GM19452 (cell line): ENCODE measurements at regions not wholly inside any gene's neighbourhood (a gene's known extent, or its start where the extent isn't known, plus 50 kb on each side); places are given as distances from the start of the nearest gene placed in this dataset.

Experiments
- ATAC-seq: cut with Tn5 transposase; IDR thresholded peaks from one replicate; pipeline ENCODE4 v1.9.1; 2021; ENCODE audit not compliant: unreplicated experiment

DNA sequence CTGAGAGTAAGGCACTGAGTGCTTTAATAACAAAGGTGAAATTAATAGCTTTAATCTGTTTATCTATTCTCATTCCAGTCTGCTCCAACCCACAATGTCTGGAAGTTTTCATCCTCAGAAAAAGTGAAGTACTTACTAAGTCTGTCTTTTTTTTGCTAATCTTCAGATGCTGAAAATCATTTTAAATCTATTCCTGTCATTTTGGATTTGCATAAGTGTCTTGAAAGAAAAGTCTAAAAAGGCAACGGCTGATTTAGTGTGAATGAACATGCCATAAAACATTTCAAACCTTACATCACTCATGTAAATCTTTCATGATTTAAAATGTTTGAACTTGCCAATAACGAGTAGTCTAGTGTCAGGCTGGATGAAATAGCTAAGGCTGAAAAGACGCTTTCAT, 685.6 kb downstream of the RPS29 start:
- no peak for ATAC-seq

GRCh38 chr14:48890333-48890732, 695.8 kb downstream of the RPS29 start:
- ATAC-seq: no peak

GRCh38 chr14:48876806-48877340, 709.3 kb downstream of the RPS29 start:
- ATAC-seq: no peak

- ATAC-seq: no peak
Measured at GRCh38 chr14:48874711-48875110, 711.5 kb downstream of the RPS29 start.

- no peak for ATAC-seq
Measured at GRCh38 chr14:48857366-48857765, 728.8 kb downstream of the RPS29 start.

GRCh38 chr14:48853159-48853558, 733.0 kb downstream of the RPS29 start:
- ATAC-seq: no peak

DNA sequence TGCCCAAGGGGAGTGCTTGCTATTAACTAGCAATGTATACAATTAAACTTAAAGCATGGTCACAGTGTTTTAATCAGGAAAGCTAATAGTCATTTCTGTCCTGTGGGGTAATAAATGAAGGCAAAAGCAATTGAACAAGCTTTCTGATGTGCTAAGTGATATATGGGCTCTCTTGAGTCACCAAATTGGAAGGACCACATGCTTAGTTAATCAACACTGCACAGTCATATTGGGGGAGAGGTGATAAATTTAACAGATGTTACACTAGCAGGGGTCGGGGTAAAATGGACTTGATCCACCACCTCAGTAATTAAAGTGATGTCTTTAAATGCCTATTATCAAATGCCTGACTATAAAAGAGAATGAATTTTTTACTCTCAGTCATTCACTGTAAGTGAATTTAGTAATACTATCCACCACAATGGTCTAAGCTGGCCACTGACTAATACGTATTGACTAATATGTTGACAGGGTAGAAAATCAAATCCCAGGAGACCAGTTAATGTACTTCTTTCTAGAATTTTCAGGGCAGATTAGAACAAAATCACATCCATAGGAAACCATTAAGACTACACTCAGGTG, 736.3 kb downstream of the RPS29 start:
- ATAC-seq: no peak

DNA sequence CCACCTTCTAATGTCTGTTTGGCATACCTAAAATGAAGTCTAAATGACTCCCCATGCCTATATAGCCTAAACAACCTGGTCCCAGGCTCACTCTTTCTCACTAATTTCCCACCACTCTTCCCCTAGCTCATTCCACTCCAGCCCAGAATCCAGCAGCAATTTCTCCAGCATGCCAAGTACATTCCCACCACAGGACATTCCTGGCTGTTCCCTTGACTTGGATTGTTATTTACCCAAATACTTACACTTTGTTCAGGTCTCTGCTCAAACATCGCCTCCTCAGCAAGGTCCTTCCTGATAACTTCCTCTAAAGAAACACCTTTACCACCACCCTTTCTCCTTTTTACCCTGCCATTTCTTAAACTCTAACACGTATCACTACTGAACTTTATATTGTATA, 743.4 kb downstream of the RPS29 start:
- no peak for ATAC-seq

- ATAC-seq: no peak
Measured at GRCh38 chr14:48826058-48826457, 760.1 kb downstream of the RPS29 start.

DNA sequence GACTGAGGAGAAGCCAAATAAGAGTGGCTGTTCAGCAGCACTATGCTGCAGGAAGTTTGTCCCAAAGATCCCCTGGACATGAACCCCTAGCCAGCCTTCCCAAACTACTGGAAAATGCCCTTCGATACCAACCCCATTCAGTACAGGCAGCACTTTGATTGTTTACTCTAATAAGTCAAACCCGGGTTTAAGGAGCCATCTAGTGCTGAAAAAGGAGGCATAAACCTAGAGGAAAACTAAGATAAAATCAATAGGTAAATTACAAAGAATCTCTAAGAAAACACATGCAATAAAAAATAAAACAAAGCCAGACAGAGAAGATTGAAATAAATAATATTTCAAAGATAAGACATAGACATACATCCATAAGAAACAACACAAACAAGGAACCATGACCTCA, 771.6 kb downstream of the RPS29 start:
- ATAC-seq: no peak

DNA sequence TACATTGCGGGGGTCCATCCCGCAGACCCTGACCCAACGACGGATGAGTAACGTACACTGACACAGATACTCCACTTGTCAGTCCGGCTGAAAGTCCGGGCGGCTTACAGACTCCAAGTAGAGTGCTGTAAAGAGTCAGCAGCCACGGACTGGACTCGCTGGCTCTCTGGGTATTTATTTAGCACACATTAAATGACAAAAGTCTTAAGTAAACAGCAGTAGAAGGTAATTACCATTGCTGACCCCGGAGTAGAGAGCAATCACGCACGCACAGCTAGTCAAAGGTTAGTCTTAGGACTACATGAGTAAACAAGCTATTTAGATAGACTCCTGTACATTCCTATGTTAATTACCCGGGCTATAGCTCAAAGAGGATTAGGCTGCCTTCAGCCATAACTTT, 780.9 kb downstream of the RPS29 start:
- no peak for ATAC-seq

DNA sequence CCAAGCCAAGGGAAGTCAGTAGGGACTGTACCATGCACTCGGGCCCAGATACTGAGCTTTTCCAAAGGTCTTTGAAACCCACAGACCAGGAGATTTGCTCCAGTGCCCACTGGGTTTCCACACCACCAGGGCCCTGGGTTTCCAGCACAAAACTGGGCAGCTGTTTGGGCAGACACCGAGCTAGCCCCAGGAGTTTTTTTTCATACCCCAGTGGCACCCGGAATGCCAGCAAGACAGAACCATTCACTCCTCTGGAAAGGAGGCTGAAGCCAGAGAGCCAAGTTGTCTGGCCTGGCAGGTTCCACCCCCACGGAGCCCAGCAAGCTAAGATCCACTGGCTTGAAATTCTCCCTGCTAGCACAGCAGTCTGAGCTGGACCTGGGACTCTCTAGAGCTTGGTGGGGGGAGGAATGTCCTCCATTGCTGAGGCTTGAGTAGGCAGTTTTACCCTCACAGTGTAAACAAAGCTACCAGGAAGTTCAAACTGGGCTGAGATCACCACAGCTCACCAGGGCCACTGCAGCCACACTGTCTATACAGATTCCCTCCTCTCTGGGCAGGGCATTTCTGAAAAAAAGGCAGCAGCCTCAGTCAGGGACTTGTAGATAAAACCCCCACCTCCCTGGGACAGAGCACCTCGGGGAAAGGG, 793.7 kb downstream of the RPS29 start:
- ATAC-seq: no peak

GRCh38 chr14:48788771-48789170, 797.4 kb downstream of the RPS29 start:
- ATAC-seq: no peak

DNA sequence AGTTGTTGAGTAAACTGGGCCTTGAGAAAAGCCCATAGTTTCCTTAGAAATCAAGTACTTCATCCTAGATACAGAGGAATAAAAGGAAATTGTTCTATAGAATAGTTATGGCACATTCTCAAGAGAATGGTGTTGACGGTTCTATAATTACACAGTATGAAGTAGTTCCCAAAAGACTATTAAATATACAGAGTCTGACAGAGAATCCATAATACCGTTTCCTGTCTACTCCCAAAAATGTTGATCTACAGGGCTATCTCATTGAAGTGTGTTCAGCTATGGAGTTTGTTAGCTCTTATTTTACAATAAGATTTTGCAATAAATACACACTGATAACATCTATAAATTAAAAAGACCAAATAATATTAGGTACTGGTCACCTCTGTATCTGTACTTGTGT, 799.7 kb downstream of the RPS29 start:
- no peak for ATAC-seq

- ATAC-seq: no peak
Measured at GRCh38 chr14:48771717-48772116, 814.5 kb downstream of the RPS29 start.

GRCh38 chr14:48751293-48751692, 834.9 kb downstream of the RPS29 start:
- ATAC-seq: no peak

- no peak for ATAC-seq
Measured at GRCh38 chr14:48748151-48748675, 838.0 kb downstream of the RPS29 start.

GRCh38 chr14:48747561-48748089, 838.6 kb downstream of the RPS29 start:
- no peak for ATAC-seq

DNA sequence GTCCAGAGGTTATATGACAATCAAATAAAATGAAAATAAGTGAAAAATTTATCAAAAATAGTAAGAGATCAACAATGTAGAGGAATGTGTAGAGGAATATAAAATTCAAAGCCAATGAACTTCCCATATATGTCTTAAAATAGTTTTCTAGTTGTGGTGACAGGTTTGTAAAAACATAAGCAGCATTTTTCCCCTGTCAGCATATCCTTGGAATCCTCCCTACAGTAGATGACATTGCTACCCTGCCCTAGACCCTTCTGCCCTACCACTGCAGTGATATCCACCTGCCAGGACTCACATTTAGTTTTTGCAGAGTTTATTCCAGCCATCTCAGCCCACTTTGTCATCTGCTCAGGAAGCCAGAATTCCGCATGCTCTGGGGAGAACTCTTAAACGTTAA, 842.0 kb downstream of the RPS29 start:
- no peak for ATAC-seq

GRCh38 chr14:48738186-48738925, 847.8 kb downstream of the RPS29 start:
- no peak for ATAC-seq

GRCh38 chr14:48735607-48736006, 850.6 kb downstream of the RPS29 start:
- ATAC-seq: no peak

DNA sequence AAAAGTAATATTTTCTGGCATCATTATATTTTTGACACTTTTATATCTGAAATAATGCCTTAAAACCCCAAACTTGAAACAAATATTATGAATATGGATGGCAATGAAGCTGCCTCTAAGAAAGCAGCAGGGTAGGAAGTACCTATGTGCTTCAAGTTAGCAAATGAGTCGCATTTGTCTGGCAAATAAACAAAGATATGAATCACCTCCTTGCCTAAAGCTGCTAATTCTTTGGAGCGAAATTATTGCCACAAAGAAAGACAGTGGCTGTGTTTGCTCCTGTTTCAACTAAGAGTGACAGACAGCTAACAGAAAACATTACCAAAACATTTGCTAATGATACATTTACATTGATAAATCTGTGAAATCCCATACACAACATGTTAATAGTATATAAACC, 854.9 kb downstream of the RPS29 start:
- ATAC-seq: no peak
